ENCODE measurements at regions not wholly inside any gene's neighbourhood (a gene's known extent, or its start where the extent isn't known, plus 50 kb on each side); places are given as distances from the start of the nearest gene placed in this dataset.

GRCh38 chr7:50153148-50153547 is 60.1 kb upstream of the ZPBP start:
- Histone ChIP-seq H3K27me3 (no peaks in the 10 kb centered on the region), H3K4me3 (no peak overlapping the region), H3K4me1 (peaks cover 49 to 93% (median 81%) of the 10 kb centered on the region in 10 experiments), H3K9me3 (replicated peaks in 1 of 11) (peaks cover 0 to 10% (median 0%) of the 10 kb centered on the region in 11 experiments; a peak in 1 of 22 replicates), H3K4me2 (peak overlapping the region; percentile 5 to 80 (median 47); a peak in 17 of 22 replicates), H3K27ac (peak overlapping the region in 2 of 11 experiments; percentile 1 to 18; a peak in 2 of 22 replicates), H4K20me1 (no peaks in the 10 kb centered on the region), H3K36me3 (no peaks in the 10 kb centered on the region), H3K9ac (peak overlapping the region in 1 of 11 experiments; percentile 8; a peak in 1 of 22 replicates)
- no peak for TF ChIP-seq Cebpa-rat (IDR thresholded peaks at IDR 0.05)

GRCh38 chr7:50152486-50152885 is 59.4 kb upstream of the ZPBP start:
- peak overlapping the region in 2 of 11 experiments; percentile 1 to 18; a peak in 2 of 22 replicates for H3K27ac ChIP-seq
- TF ChIP-seq Cebpa-rat (IDR thresholded peaks at IDR 0.05) = no peak
- H3K4me1 ChIP-seq = peaks cover 55 to 99% (median 86%) of the 10 kb centered on the region in 10 experiments
- H3K27me3 ChIP-seq = no peaks in the 10 kb centered on the region
- H3K4me2 ChIP-seq = peak overlapping the region in 10 of 11 experiments; percentile 5 to 80 (median 52); a peak in 15 of 22 replicates
- H3K9ac ChIP-seq = no peak overlapping the region
- H4K20me1 ChIP-seq = no peaks in the 10 kb centered on the region
- H3K4me3 ChIP-seq = no peak overlapping the region
- H3K9me3 ChIP-seq (replicated peaks in 1 of 11) = peaks cover 0 to 10% (median 0%) of the 10 kb centered on the region in 11 experiments; a peak in 1 of 22 replicates
- no peaks in the 10 kb centered on the region for H3K36me3 ChIP-seq

- H3K4me2 ChIP-seq = peak overlapping the region in 6 of 11 experiments; percentile 29 to 80 (median 70); a peak in 7 of 22 replicates
- no peak overlapping the region for H3K4me3 ChIP-seq
- no peak for TF ChIP-seq Cebpa-rat (IDR thresholded peaks at IDR 0.05)
- no peak overlapping the region for H3K27ac ChIP-seq
- H3K36me3 ChIP-seq = no peaks in the 10 kb centered on the region
- peaks cover 52 to 99% (median 87%) of the 10 kb centered on the region in 10 experiments for H3K4me1 ChIP-seq
- no peaks in the 10 kb centered on the region for H4K20me1 ChIP-seq
- no peak overlapping the region for H3K9ac ChIP-seq
- peaks cover 0 to 10% (median 0%) of the 10 kb centered on the region in 11 experiments; a peak in 1 of 22 replicates for H3K9me3 ChIP-seq (replicated peaks in 1 of 11)
- H3K27me3 ChIP-seq = no peaks in the 10 kb centered on the region
Observed at GRCh38 chr7:50151661-50152060, 58.6 kb upstream of the ZPBP start.

- Histone ChIP-seq H3K27ac (peak overlapping the region in 1 of 11 experiments; percentile 8; a peak in 1 of 22 replicates), H3K4me2 (peak overlapping the region in 10 of 11 experiments; percentile 2 to 80 (median 64); a peak in 12 of 22 replicates), H3K36me3 (no peaks in the 10 kb centered on the region), H3K27me3 (no peaks in the 10 kb centered on the region), H3K9ac (no peak overlapping the region), H3K9me3 (replicated peaks in 1 of 11) (peaks cover 0 to 10% (median 0%) of the 10 kb centered on the region in 11 experiments; a peak in 1 of 22 replicates), H3K4me1 (peaks cover 48 to 99% (median 87%) of the 10 kb centered on the region in 10 experiments), H3K4me3 (no peak overlapping the region), H4K20me1 (no peaks in the 10 kb centered on the region)
- no peak for TF ChIP-seq Cebpa-rat (IDR thresholded peaks at IDR 0.05)
Observed at GRCh38 chr7:50151001-50151400, 58.0 kb upstream of the ZPBP start.

GRCh38 chr7:50149369-50149768 is 56.3 kb upstream of the ZPBP start:
- no peaks in the 10 kb centered on the region for H3K36me3 ChIP-seq
- H3K4me1 ChIP-seq = peaks cover 51 to 98% (median 89%) of the 10 kb centered on the region in 10 experiments
- H3K27ac ChIP-seq = peak overlapping the region in 1 of 11 experiments; percentile 60; a peak in 3 of 22 replicates
- no peak for TF ChIP-seq Cebpa-rat (IDR thresholded peaks at IDR 0.05)
- H3K9ac ChIP-seq = peak overlapping the region in 1 of 11 experiments; percentile 27; a peak in 2 of 22 replicates
- H3K4me3 ChIP-seq = no peak overlapping the region
- H3K9me3 ChIP-seq (replicated peaks in 1 of 11) = peaks cover 0 to 4% (median 0%) of the 10 kb centered on the region in 11 experiments; a peak in 1 of 22 replicates
- H4K20me1 ChIP-seq = no peaks in the 10 kb centered on the region
- no peaks in the 10 kb centered on the region for H3K27me3 ChIP-seq
- H3K4me2 ChIP-seq = peak overlapping the region; percentile 10 to 80 (median 65); a peak in 19 of 22 replicates

- H3K27ac ChIP-seq = peak overlapping the region in 4 of 11 experiments; percentile 46 to 60 (median 54); a peak in 8 of 22 replicates
- H3K27me3 ChIP-seq = no peaks in the 10 kb centered on the region
- no peaks in the 10 kb centered on the region for H4K20me1 ChIP-seq
- peak overlapping the region; percentile 23 to 80 (median 65); a peak in 20 of 22 replicates for H3K4me2 ChIP-seq
- H3K36me3 ChIP-seq = no peaks in the 10 kb centered on the region
- peaks cover 48 to 99% (median 82%) of the 10 kb centered on the region in 10 experiments for H3K4me1 ChIP-seq
- TF ChIP-seq Cebpa-rat (IDR thresholded peaks at IDR 0.05) = peak in 1 of 11 experiments; percentile 9; a peak in 2 of 22 replicates
- H3K9ac ChIP-seq = peak overlapping the region in 2 of 11 experiments; percentile 32 to 47; a peak in 3 of 22 replicates
- no peaks in the 10 kb centered on the region for H3K9me3 ChIP-seq (replicated peaks in 1 of 11)
- H3K4me3 ChIP-seq = peak overlapping the region in 1 of 10 experiments; percentile 3; a peak in 1 of 20 replicates
Observed at GRCh38 chr7:50147951-50148808, 55.1 kb upstream of the ZPBP start.

GRCh38 chr7:50146692-50147091 is 53.6 kb upstream of the ZPBP start:
- peak overlapping the region in 2 of 11 experiments; percentile 2 to 8; a peak in 1 of 22 replicates for H3K9ac ChIP-seq

GRCh38 chr7:50145801-50146338 is 52.8 kb upstream of the ZPBP start:
- TF ChIP-seq Cebpa-rat (IDR thresholded peaks at IDR 0.05) = no peak
- no peaks in the 10 kb centered on the region for H4K20me1 ChIP-seq
- no peak overlapping the region for H3K4me3 ChIP-seq
- H3K9me3 ChIP-seq (replicated peaks in 1 of 11) = no peaks in the 10 kb centered on the region
- H3K9ac ChIP-seq = no peak overlapping the region
- peaks cover 51 to 99% (median 81%) of the 10 kb centered on the region in 10 experiments for H3K4me1 ChIP-seq
- H3K27ac ChIP-seq = no peak overlapping the region
- peak overlapping the region in 10 of 11 experiments; percentile 11 to 80 (median 69); a peak in 17 of 22 replicates for H3K4me2 ChIP-seq
- no peaks in the 10 kb centered on the region for H3K36me3 ChIP-seq
- peaks cover 0 to 6% (median 0%) of the 10 kb centered on the region in 11 experiments; a peak in 1 of 22 replicates for H3K27me3 ChIP-seq

More at GRCh38 chr7:50146692-50147091, 53.6 kb upstream of the ZPBP start:
- Histone ChIP-seq H3K27me3 (no peaks in the 10 kb centered on the region), H3K9me3 (replicated peaks in 1 of 11) (no peaks in the 10 kb centered on the region), H3K4me3 (no peak overlapping the region), H4K20me1 (no peaks in the 10 kb centered on the region), H3K4me2 (peak overlapping the region in 10 of 11 experiments; percentile 0 to 80 (median 67); a peak in 16 of 22 replicates), H3K36me3 (no peaks in the 10 kb centered on the region), H3K4me1 (peaks cover 54 to 99% (median 80%) of the 10 kb centered on the region in 10 experiments), H3K27ac (peak overlapping the region in 3 of 11 experiments; percentile 25 to 60 (median 55); a peak in 4 of 22 replicates)
- no peak for TF ChIP-seq Cebpa-rat (IDR thresholded peaks at IDR 0.05)

Data from BLaER1 treated with 17β-estradiol and CSF1 and Interleukin-3, amounts not matched to agents 10 nM and 100 nM (cell line).